CD4-positive, alpha-beta T cell treated with Interleukin-4 for 1 hour (primary cell): ENCODE measurements at regions not wholly inside any gene's neighbourhood (a gene's known extent, or its start where the extent isn't known, plus 50 kb on each side); places are given as distances from the start of the nearest gene placed in this dataset.
A peak's percentile ranks its signal among the peaks of the same experiment; 100 is the strongest.
"Not testable (repeated sequence)": the region's sequence is repeated elsewhere in the genome, so short reads cannot be mapped to it uniquely, and the experiment has no call there.

ENCODE experiments used
- DNase-seq, 2 donors: peaks; one replicate each; pipeline ENCODE4 v3.0.0-alpha.2; 2020 to 2022

- not testable (repeated sequence) for DNase-seq
These were observed 175.5 kb upstream of the IRF2BP2 start for GRCh38 chr1:234785471-234785919.

GRCh38 chr1:234784108-234784507, 174.1 kb upstream of the IRF2BP2 start:
- not testable (repeated sequence) for DNase-seq

- no peak for DNase-seq
These were observed 172.8 kb upstream of the IRF2BP2 start for GRCh38 chr1:234782791-234783190.

- DNase-seq, result no peak
These were observed 172.2 kb upstream of the IRF2BP2 start for GRCh38 chr1:234782105-234782751.

GRCh38 chr1:234781241-234782065, 171.5 kb upstream of the IRF2BP2 start:
- no peak for DNase-seq

GRCh38 chr1:234780531-234781162, 170.7 kb upstream of the IRF2BP2 start:
- DNase-seq, result no peak

GRCh38 chr1:234780112-234780511, 170.1 kb upstream of the IRF2BP2 start:
- no peak for DNase-seq

GRCh38 chr1:234779600-234779999, 169.6 kb upstream of the IRF2BP2 start:
- not testable (repeated sequence) for DNase-seq

- no peak for DNase-seq
These were observed 169.2 kb upstream of the IRF2BP2 start for GRCh38 chr1:234779160-234779538.

GRCh38 chr1:234778221-234779159, 168.5 kb upstream of the IRF2BP2 start:
- peak in 1 of 2 donors; percentile 43 for DNase-seq

- no peak for DNase-seq
These were observed 167.9 kb upstream of the IRF2BP2 start for GRCh38 chr1:234777856-234778220.

GRCh38 chr1:234776876-234777855, 167.2 kb upstream of the IRF2BP2 start:
- DNase-seq, result no peak

- DNase-seq, result no peak
These were observed 166.4 kb upstream of the IRF2BP2 start for GRCh38 chr1:234776256-234776875.

- DNase-seq, result peak in 1 of 2 donors; percentile 56
These were observed 165.7 kb upstream of the IRF2BP2 start for GRCh38 chr1:234775477-234776246.

GRCh38 chr1:234774971-234775370, 165.0 kb upstream of the IRF2BP2 start:
- DNase-seq, result peak in 1 of 2 donors; percentile 57

- no peak for DNase-seq
These were observed 164.1 kb upstream of the IRF2BP2 start for GRCh38 chr1:234773936-234774677.

- peak; percentile 87 to 92 for DNase-seq
These were observed 162.6 kb upstream of the IRF2BP2 start for GRCh38 chr1:234772345-234773147.

GRCh38 chr1:234771642-234772344, 161.8 kb upstream of the IRF2BP2 start:
- DNase-seq, result no peak
